SK-N-SH (cell line): ENCODE measurements at regions not wholly inside any gene's neighbourhood (a gene's known extent, or its start where the extent isn't known, plus 50 kb on each side); places are given as distances from the start of the nearest gene placed in this dataset.

ENCODE experiments used
- CTCF ChIA-PET: fragments of 300-600, 350-600 bp; formaldehyde crosslinking; extraction: SDS; loops from one replicate; lab custom pipeline; 2021; lab: Yijun Ruan, JAX
- POLR2A ChIA-PET: fragments of 350-600 bp; sonication (Branson Sonifier 250); formaldehyde crosslinking; extraction: SDS; loops from one replicate; lab custom pipeline; 2020; ENCODE audit warnings: antibody characterized with exemption, inconsistent platforms; lab: Yijun Ruan, JAX
- DNase-seq: peaks from one replicate; pipeline ENCODE4 v3.0.0; 2012
- H2AFZ ChIP-seq: fragments of 200-600 bp; sonication (generic); 2 replicates; pipeline ENCODE4 v1.8.1; 2016; ENCODE audit warnings: antibody characterized with exemption, mild to moderate bottlenecking, low read depth
- H3F3A ChIP-seq: fragments of 200-600 bp; sonication (generic); replicated peaks from 2 replicates; pipeline ENCODE3; 2016; ENCODE audit warnings: antibody characterized with exemption, mild to moderate bottlenecking; ENCODE audit not compliant: insufficient read depth
- H3K27ac ChIP-seq, 2 experiments: fragments of 200-500 bp in 1 of 2; fragments of 200-600 bp in 1 of 2; sonication (Bioruptor generic) in 1 of 2; sonication (generic), shearing (Covaris generic) in 1 of 2; 2 replicates each; pipeline versions ENCODE4 v1.5.1 to v1.6.1; 2014 to 2016; ENCODE audit warnings: low read depth in 2 of 2, inconsistent platforms in 1 of 2, low read length in 1 of 2, mild to moderate bottlenecking in 1 of 2, mixed read lengths in 1 of 2
- H3K27me3 ChIP-seq: fragments of 200-600 bp; sonication (generic), shearing (Covaris generic); 2 replicates; pipeline ENCODE4 v1.6.1; 2016; ENCODE audit warnings: mixed run types; ENCODE audit not compliant: insufficient read depth
- H3K36me3 ChIP-seq, 2 experiments: fragments of 200-500 bp in 1 of 2; fragments of 200-600 bp in 1 of 2; sonication (Bioruptor generic) in 1 of 2; sonication (generic) in 1 of 2; replicated peaks in 1 of 2; 2 replicates each; pipeline versions ENCODE3 to v1.5.1; 2014 to 2016; ENCODE audit warnings: low read length in 1 of 2, mild to moderate bottlenecking in 1 of 2; ENCODE audit not compliant: insufficient read depth in 2 of 2, control insufficient read depth in 1 of 2
- H3K4me1 ChIP-seq, 2 experiments: fragments of 200-500 bp in 1 of 2; fragments of 200-600 bp in 1 of 2; sonication (Bioruptor generic) in 1 of 2; sonication (generic), shearing (Covaris generic) in 1 of 2; 2 replicates each; pipeline versions ENCODE4 v1.5.1 to v1.6.1; 2014 to 2016; ENCODE audit warnings: low read depth in 1 of 2, low read length in 1 of 2, mixed run types in 1 of 2; ENCODE audit not compliant: insufficient read depth in 2 of 2, control insufficient read depth in 1 of 2
- H3K4me2 ChIP-seq: fragments of 200-600 bp; sonication (generic), shearing (Covaris generic); 2 replicates; pipeline ENCODE4 v1.6.1; 2017; ENCODE audit warnings: mixed run types
- H3K4me3 ChIP-seq, 2 experiments: fragments of 200-500 bp in 1 of 2; fragments of 200-600 bp in 1 of 2; sonication (Bioruptor generic) in 1 of 2; sonication (generic), shearing (Covaris generic) in 1 of 2; 2 replicates each; pipeline versions ENCODE4 v1.5.1 to v1.8.1; 2014 to 2016; ENCODE audit warnings: low read depth in 2 of 2, inconsistent platforms in 1 of 2, low read length in 1 of 2, mild to moderate bottlenecking in 1 of 2, mixed read lengths in 1 of 2, moderate library complexity in 1 of 2
- H3K79me2 ChIP-seq: fragments of 200-600 bp; sonication (generic); 2 replicates; pipeline ENCODE4 v1.8.1; 2017; ENCODE audit warnings: mild to moderate bottlenecking; ENCODE audit not compliant: insufficient read depth
- H3K9ac ChIP-seq: fragments of 200-600 bp; sonication (generic); 2 replicates; pipeline ENCODE4 v1.6.1; 2017; ENCODE audit warnings: mixed run types
- H3K9me2 ChIP-seq: fragments of 200-600 bp; sonication (generic); 2 replicates; pipeline ENCODE4 v1.6.1; 2017; ENCODE audit warnings: mixed run types
- H3K9me3 ChIP-seq: fragments of 200-600 bp; sonication (generic); 2 replicates; pipeline ENCODE4 v1.6.1; 2017; ENCODE audit warnings: mixed run types, mild to moderate bottlenecking, moderate library complexity
- H4K20me1 ChIP-seq: fragments of 200-600 bp; sonication (generic); 2 replicates; pipeline ENCODE4 v1.6.1; 2017; ENCODE audit warnings: mild to moderate bottlenecking, mixed run types; ENCODE audit not compliant: insufficient read depth
- CTCF ChIP-seq: fragments of 200-600 bp; sonication (generic); IDR thresholded peaks from 2 replicates; pipeline ENCODE4 v1.6.1; 2017; ENCODE audit warnings: antibody characterized with exemption, mild to moderate bottlenecking, moderate library complexity
- EP300 ChIP-seq, 2 experiments: IDR thresholded peaks; 2 replicates each; pipeline versions ENCODE4 v1.4.0 to v1.6.1; 2012; ENCODE audit warnings: borderline replicate concordance in 1 of 2, low read depth in 1 of 2, low read length in 1 of 2
- FOSL2 ChIP-seq: IDR thresholded peaks from 2 replicates; pipeline ENCODE4 v1.4.0; 2012; ENCODE audit warnings: low read depth, mild to moderate bottlenecking, moderate library complexity, borderline replicate concordance
- FOXM1 ChIP-seq: IDR thresholded peaks from 2 replicates; pipeline ENCODE4 v1.4.0; 2012; ENCODE audit warnings: low read depth, mild to moderate bottlenecking
- IRF3 ChIP-seq: fragments of 150-350 bp; IDR thresholded peaks from 2 replicates; pipeline ENCODE4 v1.6.1; 2016; ENCODE audit warnings: mild to moderate bottlenecking, low read depth, low read length
- MXI1 ChIP-seq: IDR thresholded peaks from 2 replicates; pipeline ENCODE4 v1.6.1; 2012; ENCODE audit warnings: mild to moderate bottlenecking, low read depth, low read length, improper control_type of control experiment
- NFIC ChIP-seq: IDR thresholded peaks from 2 replicates; pipeline ENCODE4 v1.4.0; 2012; ENCODE audit warnings: borderline replicate concordance
- RAD21 ChIP-seq: IDR thresholded peaks from 2 replicates; pipeline ENCODE4 v1.6.1; 2012; ENCODE audit warnings: mild to moderate bottlenecking, low read length
- RCOR1 ChIP-seq: fragments of 150-350 bp; IDR thresholded peaks from 2 replicates; pipeline ENCODE4 v1.6.1; 2017; ENCODE audit warnings: antibody characterized with exemption, low read length
- REST ChIP-seq: IDR thresholded peaks from 2 replicates; pipeline ENCODE4 v1.6.1; 2012; ENCODE audit warnings: mild to moderate bottlenecking, low read depth, low read length, moderate library complexity
- RFX5 ChIP-seq: IDR thresholded peaks from 2 replicates; pipeline ENCODE4 v1.6.1; 2012; ENCODE audit warnings: mild to moderate bottlenecking, improper control_type of control experiment, low read length
- RXRA ChIP-seq: IDR thresholded peaks from 2 replicates; pipeline ENCODE4 v1.4.0; 2012; ENCODE audit warnings: low read depth, mild to moderate bottlenecking, borderline replicate concordance
- SIN3A ChIP-seq: IDR thresholded peaks from 2 replicates; pipeline ENCODE4 v1.6.1; 2012; ENCODE audit warnings: low read depth, mild to moderate bottlenecking, low read length, moderate library complexity, borderline replicate concordance
- SMC3 ChIP-seq: IDR thresholded peaks from 2 replicates; pipeline ENCODE4 v1.6.1; 2012; ENCODE audit warnings: low read depth, low read length, improper control_type of control experiment
- TAF1 ChIP-seq: IDR thresholded peaks from 2 replicates; pipeline ENCODE4 v1.6.1; 2012; ENCODE audit warnings: low read depth, mild to moderate bottlenecking, low read length, moderate library complexity, borderline replicate concordance
- TCF12 ChIP-seq: IDR thresholded peaks from 2 replicates; pipeline ENCODE4 v1.4.0; 2012
- USF1 ChIP-seq: IDR thresholded peaks from 2 replicates; pipeline ENCODE4 v1.4.0; 2012; ENCODE audit warnings: low read depth, borderline replicate concordance
- USF2 ChIP-seq: fragments of 150-350 bp; IDR thresholded peaks from 2 replicates; pipeline ENCODE4 v1.6.1; 2017; ENCODE audit warnings: antibody characterized with exemption, low read length, low read depth, borderline replicate concordance
- WGBS: methylation state at CpG from one replicate; pipeline ENCODE4 v1.1.6; 2017; ENCODE audit warnings: low lambda C conversion rate; 5-methylcytosine and 5-hydroxymethylcytosine counted together

- H4K20me1 ChIP-seq, result no peaks in the 10 kb centered on the region
- no peak overlapping the region for H3K9ac ChIP-seq
- H3K27me3 ChIP-seq, result no peaks in the 10 kb centered on the region
- no peaks in the 10 kb centered on the region for H3K36me3 ChIP-seq
- no peaks in the 10 kb centered on the region for H3F3A ChIP-seq
- no peak overlapping the region for H3K4me2 ChIP-seq
- TF ChIP-seq FOSL2, result no peak
- no peak for TF ChIP-seq RFX5
- no peak for TF ChIP-seq RXRA
- TF ChIP-seq SIN3A, result no peak
- no peak for TF ChIP-seq SMC3
- TF ChIP-seq USF1, result no peak
- no peak for TF ChIP-seq REST
- TF ChIP-seq RAD21, result no peak
- TF ChIP-seq CTCF, result no peak
- TF ChIP-seq RCOR1, result no peak
- no peak for TF ChIP-seq TCF12
- TF ChIP-seq USF2, result no peak
- no peak for TF ChIP-seq NFIC
- no peak for TF ChIP-seq FOXM1
- TF ChIP-seq TAF1, result no peak
- TF ChIP-seq MXI1, result no peak
- no peak for TF ChIP-seq IRF3
- TF ChIP-seq EP300 (IDR thresholded peaks at IDR 0.05; ENCODE audit: borderline replicate concordance in 1 of 2, low read depth in 1 of 2, low read length in 1 of 2), result no peak
- no peaks in the 10 kb centered on the region for H3K9me3 ChIP-seq
- H3K4me1 ChIP-seq, result no peaks in the 10 kb centered on the region
- H3K79me2 ChIP-seq, result no peaks in the 10 kb centered on the region
- no peak overlapping the region for H2AFZ ChIP-seq
- H3K4me3 ChIP-seq, result no peak overlapping the region
- no peak for DNase-seq
- ChIA-PET POLR2A (no interaction called here), CTCF (no interaction called here)
- WGBS, result 3% methylated on average over 1 of the region's 1 CpG
- H3K9me2 ChIP-seq, result no peaks in the 10 kb centered on the region
- no peak overlapping the region for H3K27ac ChIP-seq
Measured at GRCh38 chr6:8760951-8761350, 325.6 kb upstream of the SLC35B3 start.
